ENCODE measurements at regions not wholly inside any gene's neighbourhood (a gene's known extent, or its start where the extent isn't known, plus 50 kb on each side); places are given as distances from the start of the nearest gene placed in this dataset.

GRCh38 chr3:177620073-177620472 lies 422.8 kb upstream of the TBL1XR1 start:
- no peak for TF ChIP-seq POLR2AphosphoS5 (IDR thresholded peaks at IDR 0.05)
- no peak for TF ChIP-seq RAD21 (conservative IDR thresholded peaks at IDR 0.05)
- TF ChIP-seq SMC3 (conservative IDR thresholded peaks at IDR 0.05; ENCODE audit: poor library complexity): no peak
- TF ChIP-seq CTCF (IDR thresholded peaks at IDR 0.05; ENCODE audit: poor library complexity, severe bottlenecking): no peak
- TF ChIP-seq EZH2 (IDR thresholded peaks at IDR 0.05; ENCODE audit: borderline replicate concordance, insufficient read depth, low read length, poor library complexity, severe bottlenecking): no peak
- no peak for TF ChIP-seq TAF1 (IDR thresholded peaks at IDR 0.05; ENCODE audit: low read depth)
- TF ChIP-seq EP300 (conservative IDR thresholded peaks at IDR 0.05; ENCODE audit: poor library complexity, severe bottlenecking): no peak
- TF ChIP-seq REST (IDR thresholded peaks at IDR 0.05; ENCODE audit: borderline replicate concordance): no peak

All from neural cell (in vitro differentiated cells).